ENCODE measurements at regions not wholly inside any gene's neighbourhood (a gene's known extent, or its start where the extent isn't known, plus 50 kb on each side); places are given as distances from the start of the nearest gene placed in this dataset.

DNA sequence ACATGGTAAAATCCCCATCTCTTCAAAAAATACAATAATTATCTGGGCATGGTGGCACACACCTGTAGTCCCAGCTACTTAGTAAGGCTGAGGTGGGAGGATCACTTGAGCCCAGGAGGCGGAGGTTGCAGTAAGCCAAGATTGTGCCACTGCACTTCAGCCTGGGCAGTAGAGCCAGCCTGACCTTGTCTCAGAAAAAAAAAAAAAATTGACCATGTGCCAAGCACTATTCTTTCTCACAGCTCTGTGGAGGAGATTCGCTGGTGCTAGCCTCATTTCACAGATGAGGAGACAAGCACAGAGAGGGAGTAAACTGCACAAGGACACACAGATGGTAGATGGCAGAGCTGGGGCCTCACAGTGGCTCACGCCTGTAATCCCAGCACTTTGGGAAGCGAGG lies 131.8 kb upstream of the JARID2 start:
- TF ChIP-seq, protein P1, sequence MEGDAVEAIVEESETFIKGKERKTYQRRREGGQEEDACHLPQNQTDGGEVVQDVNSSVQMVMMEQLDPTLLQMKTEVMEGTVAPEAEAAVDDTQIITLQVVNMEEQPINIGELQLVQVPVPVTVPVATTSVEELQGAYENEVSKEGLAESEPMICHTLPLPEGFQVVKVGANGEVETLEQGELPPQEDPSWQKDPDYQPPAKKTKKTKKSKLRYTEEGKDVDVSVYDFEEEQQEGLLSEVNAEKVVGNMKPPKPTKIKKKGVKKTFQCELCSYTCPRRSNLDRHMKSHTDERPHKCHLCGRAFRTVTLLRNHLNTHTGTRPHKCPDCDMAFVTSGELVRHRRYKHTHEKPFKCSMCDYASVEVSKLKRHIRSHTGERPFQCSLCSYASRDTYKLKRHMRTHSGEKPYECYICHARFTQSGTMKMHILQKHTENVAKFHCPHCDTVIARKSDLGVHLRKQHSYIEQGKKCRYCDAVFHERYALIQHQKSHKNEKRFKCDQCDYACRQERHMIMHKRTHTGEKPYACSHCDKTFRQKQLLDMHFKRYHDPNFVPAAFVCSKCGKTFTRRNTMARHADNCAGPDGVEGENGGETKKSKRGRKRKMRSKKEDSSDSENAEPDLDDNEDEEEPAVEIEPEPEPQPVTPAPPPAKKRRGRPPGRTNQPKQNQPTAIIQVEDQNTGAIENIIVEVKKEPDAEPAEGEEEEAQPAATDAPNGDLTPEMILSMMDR (IDR thresholded peaks at IDR 0.05): no peak
- no peak for TF ChIP-seq POLR2A (IDR thresholded peaks at IDR 0.05)
